MM.1S (cell line): ENCODE measurements at regions not wholly inside any gene's neighbourhood (a gene's known extent, or its start where the extent isn't known, plus 50 kb on each side); places are given as distances from the start of the nearest gene placed in this dataset.

Experiments
- DNase-seq: peaks from one replicate; pipeline ENCODE4 v3.0.0-alpha.2; 2015
- H2AFZ ChIP-seq: fragments of 300-600 bp; sonication (generic); 2 replicates; pipeline ENCODE4 v1.6.0; 2016; ENCODE audit warnings: antibody characterized with exemption, low read length
- H3F3A ChIP-seq: fragments of 300-600 bp; sonication (generic); 2 replicates; pipeline ENCODE4 v1.6.1; 2016; ENCODE audit warnings: mild to moderate bottlenecking, antibody characterized with exemption, low read length, moderate library complexity, mixed read lengths; ENCODE audit not compliant: insufficient read depth
- H3K27ac ChIP-seq: fragments of 300-600 bp; sonication (generic); 2 replicates; pipeline ENCODE4 v1.5.1; 2016; ENCODE audit warnings: mild to moderate bottlenecking, low read length
- H3K27me3 ChIP-seq: fragments of 300-600 bp; sonication (generic); replicated peaks from 2 replicates; pipeline ENCODE4 v1.6.0; 2016; ENCODE audit warnings: low read length; ENCODE audit not compliant: insufficient read depth
- H3K36me3 ChIP-seq: fragments of 300-600 bp; sonication (generic); replicated peaks from 2 replicates; pipeline ENCODE4 v1.6.1; 2016; ENCODE audit warnings: mild to moderate bottlenecking, low read length, mixed read lengths; ENCODE audit not compliant: insufficient read depth
- H3K4me1 ChIP-seq: fragments of 300-600 bp; sonication (generic); 2 replicates; pipeline ENCODE4 v1.6.1; 2016; ENCODE audit warnings: low read length, mixed read lengths
- H3K4me2 ChIP-seq: fragments of 300-600 bp; sonication (generic); 2 replicates; pipeline ENCODE4 v1.6.0; 2016; ENCODE audit warnings: low read depth, low read length
- H3K4me3 ChIP-seq: fragments of 300-600 bp; sonication (generic); 2 replicates; pipeline ENCODE4 v1.5.1; 2016; ENCODE audit warnings: low read length, mixed read lengths
- H3K79me2 ChIP-seq: fragments of 300-600 bp; sonication (generic); 2 replicates; pipeline ENCODE4 v1.6.1; 2016; ENCODE audit warnings: mixed run types, low read length, mixed read lengths
- H3K9ac ChIP-seq: fragments of 300-600 bp; sonication (generic); 2 replicates; pipeline ENCODE4 v1.6.1; 2016; ENCODE audit warnings: low read length, mixed read lengths
- H3K9me2 ChIP-seq: fragments of 300-600 bp; sonication (generic); replicated peaks from 2 replicates; pipeline ENCODE4 v1.6.1; 2016; ENCODE audit warnings: mild to moderate bottlenecking, low read length, mixed read lengths; ENCODE audit not compliant: insufficient read depth
- H3K9me3 ChIP-seq: fragments of 300-600 bp; sonication (generic); replicated peaks from 2 replicates; pipeline ENCODE4 v1.6.1; 2016; ENCODE audit warnings: mild to moderate bottlenecking, low read length, mixed read lengths; ENCODE audit not compliant: insufficient read depth
- H4K20me1 ChIP-seq: fragments of 300-600 bp; sonication (generic); 2 replicates; pipeline ENCODE4 v1.6.1; 2016; ENCODE audit warnings: mild to moderate bottlenecking, low read length, moderate library complexity, mixed read lengths; ENCODE audit not compliant: insufficient read depth
- EZH2 ChIP-seq: fragments of 300-600 bp; sonication (generic); optimal IDR thresholded peaks from 2 replicates; pipeline ENCODE3; 2017; ENCODE audit warnings: low read depth, mild to moderate bottlenecking, antibody characterized with exemption, low read length, mixed read lengths
- EZH2phosphoT487 ChIP-seq: fragments of 300-600 bp; sonication (generic); IDR thresholded peaks from 2 replicates; pipeline ENCODE4 v1.6.1; 2018; ENCODE audit warnings: antibody characterized with exemption, low read length
- TF ChIP-seq, protein P1 (sequence below): fragments of 300-600 bp; sonication (generic); IDR thresholded peaks from 2 replicates; pipeline ENCODE4 v1.5.1; 2016; ENCODE audit warnings: antibody characterized with exemption, low read length, mixed read lengths

DNA sequence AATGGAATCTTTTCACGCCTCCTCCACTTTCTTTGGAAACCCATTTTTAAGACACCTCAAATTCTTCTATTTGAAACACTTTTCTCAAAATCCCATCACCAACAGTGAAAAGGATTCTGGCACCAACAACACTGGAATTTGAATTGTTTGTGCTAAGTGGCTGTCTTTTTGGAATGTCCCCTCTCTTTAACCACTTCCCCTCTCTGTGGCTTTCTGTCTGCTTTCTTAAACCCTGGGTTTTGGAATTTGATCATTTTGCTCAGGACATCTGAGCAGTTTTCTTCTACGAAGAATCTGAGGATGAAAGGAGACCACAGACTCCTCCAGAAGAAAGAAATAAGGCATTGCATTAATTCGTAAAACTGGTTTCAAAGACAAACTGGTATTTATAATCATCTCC, 89.0 kb downstream of the MXRA5 start:
- Histone ChIP-seq H2AFZ (no peak overlapping the region), H3K79me2 (no peaks in the 10 kb centered on the region), H3K36me3 (no peaks in the 10 kb centered on the region), H3F3A (0 out of 2 replicates have a peak, but pooled peaks cover 3% of the 10 kb centered on the region), H3K27ac (no peak overlapping the region), H3K4me2 (no peak overlapping the region), H4K20me1 (no peaks in the 10 kb centered on the region), H3K9me2 (no peaks in the 10 kb centered on the region), H3K9me3 (no peaks in the 10 kb centered on the region), H3K4me1 (peaks cover 13% of the 10 kb centered on the region), H3K27me3 (no peaks in the 10 kb centered on the region), H3K9ac (no peak overlapping the region), H3K4me3 (no peak overlapping the region)
- DNase-seq = no peak
- TF ChIP-seq EZH2 = no peak
- TF ChIP-seq EZH2phosphoT487 = no peak
- TF ChIP-seq, protein P1, sequence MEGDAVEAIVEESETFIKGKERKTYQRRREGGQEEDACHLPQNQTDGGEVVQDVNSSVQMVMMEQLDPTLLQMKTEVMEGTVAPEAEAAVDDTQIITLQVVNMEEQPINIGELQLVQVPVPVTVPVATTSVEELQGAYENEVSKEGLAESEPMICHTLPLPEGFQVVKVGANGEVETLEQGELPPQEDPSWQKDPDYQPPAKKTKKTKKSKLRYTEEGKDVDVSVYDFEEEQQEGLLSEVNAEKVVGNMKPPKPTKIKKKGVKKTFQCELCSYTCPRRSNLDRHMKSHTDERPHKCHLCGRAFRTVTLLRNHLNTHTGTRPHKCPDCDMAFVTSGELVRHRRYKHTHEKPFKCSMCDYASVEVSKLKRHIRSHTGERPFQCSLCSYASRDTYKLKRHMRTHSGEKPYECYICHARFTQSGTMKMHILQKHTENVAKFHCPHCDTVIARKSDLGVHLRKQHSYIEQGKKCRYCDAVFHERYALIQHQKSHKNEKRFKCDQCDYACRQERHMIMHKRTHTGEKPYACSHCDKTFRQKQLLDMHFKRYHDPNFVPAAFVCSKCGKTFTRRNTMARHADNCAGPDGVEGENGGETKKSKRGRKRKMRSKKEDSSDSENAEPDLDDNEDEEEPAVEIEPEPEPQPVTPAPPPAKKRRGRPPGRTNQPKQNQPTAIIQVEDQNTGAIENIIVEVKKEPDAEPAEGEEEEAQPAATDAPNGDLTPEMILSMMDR = no peak

DNA sequence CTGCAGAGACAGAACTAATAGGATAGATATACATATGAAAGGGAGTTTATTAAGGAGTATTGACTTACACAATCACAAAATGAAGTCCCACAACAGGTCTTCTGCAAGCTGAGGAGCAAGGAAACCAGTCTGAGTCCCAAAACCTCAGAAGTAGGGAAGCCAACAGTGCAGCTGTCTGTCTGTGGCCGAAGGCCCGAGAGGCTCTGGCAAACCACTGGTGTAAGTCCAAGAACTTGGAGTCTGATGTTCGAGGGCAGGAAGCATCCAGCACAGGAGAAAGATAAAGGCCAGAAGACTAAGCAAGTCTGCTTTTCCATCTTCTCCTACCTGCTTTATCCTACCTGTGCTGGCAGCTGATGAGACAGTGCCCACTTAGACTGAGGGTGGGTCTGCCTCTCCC, 89.6 kb downstream of the MXRA5 start:
- Histone ChIP-seq H4K20me1 (no peaks in the 10 kb centered on the region), H3K4me2 (no peak overlapping the region), H3K4me3 (no peak overlapping the region), H3F3A (0 out of 2 replicates have a peak, but pooled peaks cover 3% of the 10 kb centered on the region), H3K36me3 (no peaks in the 10 kb centered on the region), H3K9ac (no peak overlapping the region), H3K9me2 (no peaks in the 10 kb centered on the region), H3K27ac (no peak overlapping the region), H3K4me1 (peaks cover 17% of the 10 kb centered on the region), H2AFZ (no peak overlapping the region), H3K9me3 (no peaks in the 10 kb centered on the region), H3K79me2 (no peaks in the 10 kb centered on the region), H3K27me3 (no peaks in the 10 kb centered on the region)
- no peak for TF ChIP-seq EZH2phosphoT487
- TF ChIP-seq, protein P1 = no peak
- TF ChIP-seq EZH2 = no peak
- no peak for DNase-seq

DNA sequence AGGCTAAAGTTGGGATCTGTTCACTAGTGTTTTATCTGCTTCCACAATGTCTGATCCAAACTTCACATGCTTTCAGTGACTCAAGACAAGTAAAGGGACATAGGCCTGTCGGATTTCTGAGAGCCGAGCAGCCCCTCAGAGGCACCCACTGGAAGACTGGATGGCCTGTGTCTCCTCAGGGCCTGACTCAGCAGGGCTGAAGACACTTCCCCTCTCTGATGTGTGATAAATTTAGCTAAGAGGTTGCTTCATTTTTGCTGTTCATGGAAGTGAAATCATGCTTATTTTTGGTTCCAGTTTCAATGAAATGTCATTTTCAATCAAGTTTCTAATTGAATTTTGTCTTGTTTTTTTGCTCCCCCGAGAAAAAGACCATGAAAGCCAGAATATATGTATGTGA, 93.7 kb downstream of the MXRA5 start:
- H3F3A ChIP-seq = 0 out of 2 replicates have a peak, but pooled peaks cover 3% of the 10 kb centered on the region
- H3K27me3 ChIP-seq = no peaks in the 10 kb centered on the region
- peak overlapping the region; percentile 51; the same call in 1 of the 2 replicates for H3K4me2 ChIP-seq
- H3K4me1 ChIP-seq = peaks cover 17% of the 10 kb centered on the region
- H4K20me1 ChIP-seq = no peaks in the 10 kb centered on the region
- TF ChIP-seq EZH2 (no peak), EZH2phosphoT487 (no peak)
- TF ChIP-seq, protein P1 = no peak
- H3K36me3 ChIP-seq = no peaks in the 10 kb centered on the region
- H3K9me2 ChIP-seq = no peaks in the 10 kb centered on the region
- peak; percentile 58 for DNase-seq
- peak overlapping the region; percentile 33; the same call in 1 of the 2 replicates for H3K4me3 ChIP-seq
- H3K9ac ChIP-seq = peak overlapping the region; percentile 28; the same call in 1 of the 2 replicates
- H2AFZ ChIP-seq = 0 out of 2 replicates have a peak overlapping the region, but pooled peaks have one; percentile 3
- no peaks in the 10 kb centered on the region for H3K9me3 ChIP-seq
- no peaks in the 10 kb centered on the region for H3K79me2 ChIP-seq
- H3K27ac ChIP-seq = peak overlapping the region; percentile 42; the same call in 1 of the 2 replicates
